Peyer's patch (tissue), 4 donors: ENCODE measurements at regions not wholly inside any gene's neighbourhood (a gene's known extent, or its start where the extent isn't known, plus 50 kb on each side); places are given as distances from the start of the nearest gene placed in this dataset.

ENCODE experiments used
- POLR2A ChIP-seq, 2 donors: fragments of 450-650 bp; IDR thresholded peaks; one replicate each; pipeline ENCODE4 v1.5.1; 2017; ENCODE audit warnings: antibody characterized with exemption in 2 of 2, mild to moderate bottlenecking in 2 of 2, moderate library complexity in 2 of 2
- TF ChIP-seq, protein P1 (sequence below), 6 experiments: fragments of 450-650 bp in 4 of 6; fragments of 200-600 bp in 2 of 6; sonication (generic) in 1 of 6; IDR thresholded peaks; one replicate each; pipeline ENCODE4 v1.5.1; 2017 to 2019; ENCODE audit warnings: antibody characterized with exemption in 6 of 6, mild to moderate bottlenecking in 3 of 6, moderate library complexity in 1 of 6

DNA sequence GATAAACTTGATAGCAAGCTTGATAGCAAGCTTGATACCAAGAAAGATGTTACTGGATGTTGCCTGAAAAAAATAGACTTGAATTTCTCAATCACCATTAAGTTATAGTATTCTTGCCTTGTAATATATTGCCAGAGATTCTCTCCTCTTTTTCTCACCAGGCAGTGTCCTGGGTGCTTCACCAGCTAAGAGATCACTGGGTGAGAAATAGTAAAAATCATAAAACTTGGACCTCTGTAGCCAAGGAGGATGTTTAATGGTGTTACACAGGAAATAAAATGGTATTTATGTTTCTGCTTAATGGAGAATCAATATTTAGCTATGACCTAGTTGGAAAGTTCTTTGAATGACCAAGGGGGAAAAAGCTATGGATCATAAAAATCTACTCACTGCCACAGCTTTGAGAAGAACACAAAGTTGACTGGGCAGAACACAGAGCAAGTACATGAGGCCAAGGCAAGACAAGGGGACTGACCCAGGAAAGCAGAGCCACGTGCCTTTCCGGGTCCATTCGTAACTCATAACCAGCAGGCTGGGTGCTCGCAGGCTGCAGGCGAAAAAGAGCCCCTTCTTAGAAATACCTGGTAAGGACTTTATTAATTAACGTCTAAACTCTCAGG is 129.4 kb upstream of the HNMT start:
- TF ChIP-seq POLR2A (IDR thresholded peaks at IDR 0.05), result no peak
- TF ChIP-seq, protein P1, sequence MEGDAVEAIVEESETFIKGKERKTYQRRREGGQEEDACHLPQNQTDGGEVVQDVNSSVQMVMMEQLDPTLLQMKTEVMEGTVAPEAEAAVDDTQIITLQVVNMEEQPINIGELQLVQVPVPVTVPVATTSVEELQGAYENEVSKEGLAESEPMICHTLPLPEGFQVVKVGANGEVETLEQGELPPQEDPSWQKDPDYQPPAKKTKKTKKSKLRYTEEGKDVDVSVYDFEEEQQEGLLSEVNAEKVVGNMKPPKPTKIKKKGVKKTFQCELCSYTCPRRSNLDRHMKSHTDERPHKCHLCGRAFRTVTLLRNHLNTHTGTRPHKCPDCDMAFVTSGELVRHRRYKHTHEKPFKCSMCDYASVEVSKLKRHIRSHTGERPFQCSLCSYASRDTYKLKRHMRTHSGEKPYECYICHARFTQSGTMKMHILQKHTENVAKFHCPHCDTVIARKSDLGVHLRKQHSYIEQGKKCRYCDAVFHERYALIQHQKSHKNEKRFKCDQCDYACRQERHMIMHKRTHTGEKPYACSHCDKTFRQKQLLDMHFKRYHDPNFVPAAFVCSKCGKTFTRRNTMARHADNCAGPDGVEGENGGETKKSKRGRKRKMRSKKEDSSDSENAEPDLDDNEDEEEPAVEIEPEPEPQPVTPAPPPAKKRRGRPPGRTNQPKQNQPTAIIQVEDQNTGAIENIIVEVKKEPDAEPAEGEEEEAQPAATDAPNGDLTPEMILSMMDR (IDR thresholded peaks at IDR 0.05), result no peak
